H9 (cell line): ENCODE measurements at regions not wholly inside any gene's neighbourhood (a gene's known extent, or its start where the extent isn't known, plus 50 kb on each side); places are given as distances from the start of the nearest gene placed in this dataset.

Source experiments
- DNase-seq: peaks from one replicate; pipeline ENCODE4 v3.0.0-alpha.2; 2017
- H2AFZ ChIP-seq: one replicate; pipeline ENCODE4 v1.6.1; 2013; ENCODE audit warnings: mild to moderate bottlenecking, low read length, control low read depth, moderate library complexity
- H2AK5ac ChIP-seq: 2 replicates; pipeline ENCODE4 v1.6.1; 2013; ENCODE audit warnings: low read length, control low read depth, mixed read lengths; ENCODE audit not compliant: insufficient read length
- H2BK120ac ChIP-seq: one replicate; pipeline ENCODE4 v1.6.1; 2013; ENCODE audit warnings: low read depth, mild to moderate bottlenecking, low read length, control low read depth, inconsistent platforms; ENCODE audit not compliant: poor library complexity, severe bottlenecking
- H2BK12ac ChIP-seq: 2 replicates; pipeline ENCODE4 v1.6.1; 2013; ENCODE audit warnings: low read length, control low read depth, mixed read lengths, low read depth; ENCODE audit not compliant: insufficient read length
- H2BK15ac ChIP-seq: 2 replicates; pipeline ENCODE4 v1.6.1; 2013; ENCODE audit warnings: low read depth, low read length, control low read depth
- H2BK20ac ChIP-seq: one replicate; pipeline ENCODE4 v1.6.1; 2013; ENCODE audit warnings: low read depth, mild to moderate bottlenecking, low read length, control low read depth, inconsistent platforms; ENCODE audit not compliant: poor library complexity, severe bottlenecking
- H2BK5ac ChIP-seq: 2 replicates; pipeline ENCODE4 v1.6.1; 2013; ENCODE audit warnings: low read length, control low read depth, mixed read lengths; ENCODE audit not compliant: insufficient read length
- H3K14ac ChIP-seq: 2 replicates; pipeline ENCODE4 v1.6.1; 2013; ENCODE audit warnings: low read length, control low read depth; ENCODE audit not compliant: insufficient read depth
- H3K18ac ChIP-seq: 2 replicates; pipeline ENCODE4 v1.6.1; 2013; ENCODE audit warnings: low read depth, mild to moderate bottlenecking, mixed read lengths, low read length, control low read depth; ENCODE audit not compliant: insufficient read length
- H3K23ac ChIP-seq: 2 replicates; pipeline ENCODE4 v1.6.1; 2013; ENCODE audit warnings: low read length, control low read depth, mixed read lengths, low read depth; ENCODE audit not compliant: insufficient read length
- H3K23me2 ChIP-seq: 2 replicates; pipeline ENCODE4 v1.6.1; 2013; ENCODE audit warnings: low read depth, mild to moderate bottlenecking, mixed read lengths, low read length, control low read depth; ENCODE audit not compliant: insufficient read length, poor library complexity, severe bottlenecking
- H3K27ac ChIP-seq: 2 replicates; pipeline ENCODE4 v1.5.1; 2013; ENCODE audit warnings: low read length, control low read depth, mixed read lengths, low read depth; ENCODE audit not compliant: insufficient read length
- H3K27me3 ChIP-seq: 2 replicates; pipeline ENCODE4 v1.6.1; 2013; ENCODE audit warnings: low read length, control low read depth, inconsistent platforms; ENCODE audit not compliant: insufficient read depth
- H3K4ac ChIP-seq: 2 replicates; pipeline ENCODE4 v1.6.1; 2013; ENCODE audit warnings: low read depth, mild to moderate bottlenecking, control low read depth, inconsistent platforms, low read length, moderate library complexity
- H3K4me1 ChIP-seq: 2 replicates; pipeline ENCODE4 v1.6.1; 2013; ENCODE audit warnings: low read length, control low read depth, inconsistent platforms; ENCODE audit not compliant: insufficient read depth
- H3K4me2 ChIP-seq: 2 replicates; pipeline ENCODE4 v1.6.1; 2013; ENCODE audit warnings: low read length, control low read depth, mixed read lengths; ENCODE audit not compliant: insufficient read length, insufficient read depth
- H3K56ac ChIP-seq: 2 replicates; pipeline ENCODE4 v1.6.1; 2013; ENCODE audit warnings: low read depth, mild to moderate bottlenecking, mixed read lengths, low read length, control low read depth; ENCODE audit not compliant: insufficient read length
- H3K79me1 ChIP-seq: 2 replicates; pipeline ENCODE4 v1.6.1; 2013; ENCODE audit warnings: low read depth, mild to moderate bottlenecking, moderate library complexity, low read length, control low read depth, inconsistent platforms; ENCODE audit not compliant: insufficient read depth, poor library complexity, severe bottlenecking
- H3K79me2 ChIP-seq: 2 replicates; pipeline ENCODE4 v1.6.1; 2013; ENCODE audit warnings: low read length, control low read depth, inconsistent platforms; ENCODE audit not compliant: insufficient read depth
- H3K9ac ChIP-seq: 2 replicates; pipeline ENCODE4 v1.6.1; 2013; ENCODE audit warnings: low read length, control low read depth, mixed read lengths; ENCODE audit not compliant: insufficient read length; ENCODE audit errors: extremely low read depth
- H3K9me3 ChIP-seq: one replicate; pipeline ENCODE4 v1.6.1; 2013; ENCODE audit warnings: low read depth, low read length, inconsistent platforms; ENCODE audit not compliant: control insufficient read depth
- H3T11ph ChIP-seq: one replicate; pipeline ENCODE4 v1.6.1; 2013; ENCODE audit warnings: mild to moderate bottlenecking, low read length, control low read depth, inconsistent platforms
- H4K20me1 ChIP-seq: one replicate; pipeline ENCODE4 v1.6.1; 2013; ENCODE audit not compliant: control insufficient read depth, insufficient read length, insufficient read depth
- H4K5ac ChIP-seq: 2 replicates; pipeline ENCODE4 v1.6.1; 2013; ENCODE audit warnings: low read depth, mild to moderate bottlenecking, mixed read lengths, low read length, control low read depth; ENCODE audit not compliant: insufficient read length
- H4K8ac ChIP-seq: replicated peaks from 2 replicates; pipeline ENCODE4 v1.6.1; 2013; ENCODE audit warnings: low read length, control low read depth, mixed read lengths, low read depth; ENCODE audit not compliant: insufficient read length
- H4K91ac ChIP-seq: 2 replicates; pipeline ENCODE4 v1.6.1; 2013; ENCODE audit warnings: low read depth, mild to moderate bottlenecking, moderate library complexity, mixed read lengths, low read length, control low read depth; ENCODE audit not compliant: insufficient read length
- H3K27ac Mint-ChIP-seq, 3 experiments: 2 replicates in 2 of 3; 3 replicates in 1 of 3; pipeline ENCODE4 v1.8.0; 2020 to 2021; ENCODE audit warnings: mixed read lengths in 3 of 3, mild to moderate bottlenecking in 1 of 3, moderate library complexity in 1 of 3
- H3K27me3 Mint-ChIP-seq: 2 replicates; pipeline ENCODE4 v1.8.0; 2021; ENCODE audit warnings: low read depth, mild to moderate bottlenecking, moderate library complexity, mixed read lengths
- H3K36me3 Mint-ChIP-seq, 3 experiments: 2 replicates in 2 of 3; 3 replicates in 1 of 3; pipeline ENCODE4 v1.8.0; 2020 to 2021; ENCODE audit warnings: low read depth in 3 of 3, mixed read lengths in 3 of 3; ENCODE audit not compliant: insufficient read depth in 1 of 3
- H3K4me1 Mint-ChIP-seq, 2 experiments: 2 replicates each; pipeline ENCODE4 v1.8.0; 2020; ENCODE audit warnings: mixed read lengths in 2 of 2
- H3K4me3 Mint-ChIP-seq, 2 experiments: 2 replicates in 1 of 2; 3 replicates in 1 of 2; pipeline ENCODE4 v1.8.0; 2020 to 2021; ENCODE audit warnings: mild to moderate bottlenecking in 2 of 2, mixed read lengths in 2 of 2, moderate library complexity in 1 of 2
- H3K9me3 Mint-ChIP-seq, 2 experiments: 2 replicates in 1 of 2; 3 replicates in 1 of 2; pipeline ENCODE4 v1.8.0; 2020; ENCODE audit warnings: mild to moderate bottlenecking in 2 of 2, mixed read lengths in 2 of 2, moderate library complexity in 1 of 2
- CTCF ChIP-seq: fragments of 200-600 bp; sonication (generic); conservative IDR thresholded peaks from 3 replicates; pipeline ENCODE4 v1.8.0; 2021; ENCODE audit warnings: antibody characterized with exemption, mild to moderate bottlenecking
- WGBS: extraction: QIAGEN DNeasy Blood & Tissue Kit; methylation state at CpG from one replicate; pipeline ENCODE4 v1.1.7; 2013; ENCODE audit warnings: missing lambda C conversion rate, low lambda C conversion rate, mixed read lengths; ENCODE audit not compliant: insufficient read length; ENCODE audit errors: extremely low coverage; 5-methylcytosine and 5-hydroxymethylcytosine counted together

DNA sequence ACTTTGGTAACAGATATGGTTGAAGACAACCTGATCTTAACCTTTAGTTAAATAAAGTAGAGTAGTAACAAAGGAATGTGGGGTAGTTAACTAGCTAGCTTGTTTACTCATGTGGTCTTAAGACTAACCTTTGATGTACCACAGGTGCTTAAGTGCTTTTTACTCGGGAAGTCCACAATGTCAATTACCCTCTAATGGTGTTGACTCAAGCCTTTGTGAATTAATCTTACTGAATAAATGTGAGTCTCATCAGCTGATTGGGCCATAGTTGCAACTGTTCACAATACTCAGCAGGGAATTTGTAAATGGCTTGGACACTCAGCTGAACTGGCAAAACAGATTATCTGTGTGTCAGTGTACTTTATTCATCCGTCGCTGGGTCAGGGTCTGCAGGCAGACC is 119.0 kb upstream of the UGT8 start:
- Histone ChIP-seq H3K9ac (no peak overlapping the region), H4K8ac (no peak overlapping the region), H3K9me3 (no peaks in the 10 kb centered on the region), H3K23me2 (no peaks in the 10 kb centered on the region), H2BK5ac (no peak overlapping the region), H3K27me3 (no peaks in the 10 kb centered on the region), H3K27ac (no peak overlapping the region), H3K4ac (no peak overlapping the region), H4K5ac (no peak overlapping the region), H3K18ac (no peak overlapping the region), H3K4me1 (0 out of 2 replicates have a peak, but pooled peaks cover 2% of the 10 kb centered on the region), H4K20me1 (no peaks in the 10 kb centered on the region), H3K79me2 (no peaks in the 10 kb centered on the region), H3K56ac (no peak overlapping the region), H2BK12ac (no peak overlapping the region), H3K4me2 (no peak overlapping the region), H2AK5ac (no peak overlapping the region), H3K23ac (no peak overlapping the region), H3T11ph (no peak overlapping the region), H3K14ac (no peak overlapping the region), H2AFZ (no peak overlapping the region), H2BK15ac (no peak overlapping the region), H2BK20ac (no peak overlapping the region), H2BK120ac (no peak overlapping the region), H3K79me1 (no peaks in the 10 kb centered on the region), H4K91ac (no peak overlapping the region)
- DNase-seq: no peak
- TF ChIP-seq CTCF: no peak
- Mint-ChIP-seq H3K27me3 (no peaks in the 10 kb centered on the region), H3K36me3 (peaks cover 0 to 26% (median 17%) of the 10 kb centered on the region in 3 experiments; a peak in 6 of 7 replicates), H3K4me3 (no peak overlapping the region), H3K9me3 (no peaks in the 10 kb centered on the region; a peak in 2 of 5 replicates), H3K27ac (no peak overlapping the region), H3K4me1 (peaks cover 4 to 13% of the 10 kb centered on the region in 2 experiments; a peak in 3 of 4 replicates)
- no CpG with 5 or more reads among the region's 3 CpGs for whole genome bisulfite sequencing
